Mammary epithelial cell (primary cell): ENCODE measurements at regions not wholly inside any gene's neighbourhood (a gene's known extent, or its start where the extent isn't known, plus 50 kb on each side); places are given as distances from the start of the nearest gene placed in this dataset.

ENCODE experiments used
- EZH2 ChIP-seq: IDR thresholded peaks from 2 replicates; pipeline ENCODE4 v1.6.1; 2012; ENCODE audit warnings: low read length, inconsistent platforms, borderline replicate concordance
- TF ChIP-seq, protein P1 (sequence below), 2 donors: IDR thresholded peaks in 1 of 2; conservative IDR thresholded peaks in 1 of 2; 2 replicates each; pipeline ENCODE4 v1.5.1; 2011 to 2012; ENCODE audit warnings: inconsistent platforms in 2 of 2, low read length in 2 of 2, mild to moderate bottlenecking in 2 of 2, control low read depth in 1 of 2, low read depth in 1 of 2; ENCODE audit not compliant: insufficient read depth in 1 of 2; ENCODE audit errors: extremely low read depth in 1 of 2

DNA sequence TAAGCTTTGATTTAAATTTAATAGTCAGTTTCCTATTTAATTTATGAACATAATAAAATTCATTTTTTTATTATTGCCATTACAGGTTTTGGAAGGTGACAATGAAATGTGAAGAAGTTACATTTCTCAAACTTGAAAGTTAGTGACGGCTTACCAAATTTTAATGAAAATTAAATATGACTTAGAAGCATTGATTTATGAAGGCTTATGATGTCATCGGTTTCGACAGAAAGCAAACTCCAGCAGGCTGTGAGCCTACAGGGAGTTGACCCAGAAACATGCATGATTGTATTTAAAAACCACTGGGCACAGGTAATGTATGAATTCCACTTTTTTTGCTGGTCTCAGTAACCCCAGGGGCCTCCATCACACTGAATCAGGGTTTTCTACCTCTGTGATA is 157.1 kb downstream of the FHIP1A start:
- TF ChIP-seq, protein P1, sequence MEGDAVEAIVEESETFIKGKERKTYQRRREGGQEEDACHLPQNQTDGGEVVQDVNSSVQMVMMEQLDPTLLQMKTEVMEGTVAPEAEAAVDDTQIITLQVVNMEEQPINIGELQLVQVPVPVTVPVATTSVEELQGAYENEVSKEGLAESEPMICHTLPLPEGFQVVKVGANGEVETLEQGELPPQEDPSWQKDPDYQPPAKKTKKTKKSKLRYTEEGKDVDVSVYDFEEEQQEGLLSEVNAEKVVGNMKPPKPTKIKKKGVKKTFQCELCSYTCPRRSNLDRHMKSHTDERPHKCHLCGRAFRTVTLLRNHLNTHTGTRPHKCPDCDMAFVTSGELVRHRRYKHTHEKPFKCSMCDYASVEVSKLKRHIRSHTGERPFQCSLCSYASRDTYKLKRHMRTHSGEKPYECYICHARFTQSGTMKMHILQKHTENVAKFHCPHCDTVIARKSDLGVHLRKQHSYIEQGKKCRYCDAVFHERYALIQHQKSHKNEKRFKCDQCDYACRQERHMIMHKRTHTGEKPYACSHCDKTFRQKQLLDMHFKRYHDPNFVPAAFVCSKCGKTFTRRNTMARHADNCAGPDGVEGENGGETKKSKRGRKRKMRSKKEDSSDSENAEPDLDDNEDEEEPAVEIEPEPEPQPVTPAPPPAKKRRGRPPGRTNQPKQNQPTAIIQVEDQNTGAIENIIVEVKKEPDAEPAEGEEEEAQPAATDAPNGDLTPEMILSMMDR (conservative IDR thresholded peaks at IDR 0.05 in 1 of 2, IDR thresholded peaks at IDR 0.05 in 1 of 2; ENCODE audit: extremely low read depth in 1 of 2, insufficient read depth in 1 of 2, low read depth in 1 of 2, low read length in 2 of 2), result no peak
- no peak for TF ChIP-seq EZH2
